ENCODE measurements at regions not wholly inside any gene's neighbourhood (a gene's known extent, or its start where the extent isn't known, plus 50 kb on each side); places are given as distances from the start of the nearest gene placed in this dataset.

- TF ChIP-seq GATA3 (IDR thresholded peaks at IDR 0.05; ENCODE audit: low read depth, low read length) (no peak), GATA2 (IDR thresholded peaks at IDR 0.05; ENCODE audit: low read depth, low read length) (no peak)
Observed at GRCh38 chr12:89227774-89228173, 124.5 kb downstream of the DUSP6 start.

- TF ChIP-seq GATA2 (IDR thresholded peaks at IDR 0.05; ENCODE audit: low read depth, low read length) (no peak), GATA3 (IDR thresholded peaks at IDR 0.05; ENCODE audit: low read depth, low read length) (no peak)
Observed at GRCh38 chr12:89225808-89226411, 126.4 kb downstream of the DUSP6 start.

GRCh38 chr12:89225401-89225800, 126.9 kb downstream of the DUSP6 start:
- TF ChIP-seq GATA2 (IDR thresholded peaks at IDR 0.05; ENCODE audit: low read depth, low read length) (no peak), GATA3 (IDR thresholded peaks at IDR 0.05; ENCODE audit: low read depth, low read length) (no peak)

- TF ChIP-seq GATA3 (IDR thresholded peaks at IDR 0.05; ENCODE audit: low read depth, low read length) (no peak), GATA2 (IDR thresholded peaks at IDR 0.05; ENCODE audit: low read depth, low read length) (no peak)
Observed at GRCh38 chr12:89217472-89217871, 134.8 kb downstream of the DUSP6 start.

GRCh38 chr12:89216211-89216952, 135.9 kb downstream of the DUSP6 start:
- no peak for TF ChIP-seq GATA3 (IDR thresholded peaks at IDR 0.05; ENCODE audit: low read depth, low read length)

- no peak for TF ChIP-seq GATA2 (IDR thresholded peaks at IDR 0.05; ENCODE audit: low read depth, low read length)
Observed at GRCh38 chr12:89215196-89215595, 137.1 kb downstream of the DUSP6 start.

- no peak for TF ChIP-seq GATA3 (IDR thresholded peaks at IDR 0.05; ENCODE audit: low read depth, low read length)
- no peak for TF ChIP-seq GATA2 (IDR thresholded peaks at IDR 0.05; ENCODE audit: low read depth, low read length)
Observed at GRCh38 chr12:89213747-89214146, 138.6 kb downstream of the DUSP6 start.

- no peak for TF ChIP-seq GATA3 (IDR thresholded peaks at IDR 0.05; ENCODE audit: low read depth, low read length)
- no peak for TF ChIP-seq GATA2 (IDR thresholded peaks at IDR 0.05; ENCODE audit: low read depth, low read length)
Observed at GRCh38 chr12:89213139-89213538, 139.2 kb downstream of the DUSP6 start.

- TF ChIP-seq GATA3 (IDR thresholded peaks at IDR 0.05; ENCODE audit: low read depth, low read length), result no peak
- no peak for TF ChIP-seq GATA2 (IDR thresholded peaks at IDR 0.05; ENCODE audit: low read depth, low read length)
Observed at GRCh38 chr12:89212339-89212771, 139.9 kb downstream of the DUSP6 start.

- no peak for TF ChIP-seq GATA3 (IDR thresholded peaks at IDR 0.05; ENCODE audit: low read depth, low read length)
- TF ChIP-seq GATA2 (IDR thresholded peaks at IDR 0.05; ENCODE audit: low read depth, low read length), result no peak
Observed at GRCh38 chr12:89211456-89211855, 140.8 kb downstream of the DUSP6 start.

GRCh38 chr12:89210277-89210676, 142.0 kb downstream of the DUSP6 start:
- TF ChIP-seq GATA3 (IDR thresholded peaks at IDR 0.05; ENCODE audit: low read depth, low read length) (no peak), GATA2 (IDR thresholded peaks at IDR 0.05; ENCODE audit: low read depth, low read length) (no peak)

- TF ChIP-seq GATA3 (IDR thresholded peaks at IDR 0.05; ENCODE audit: low read depth, low read length), result peak; percentile 79
- TF ChIP-seq GATA2 (IDR thresholded peaks at IDR 0.05; ENCODE audit: low read depth, low read length), result peak; percentile 69; the same call in 1 of the 2 replicates
Observed at GRCh38 chr12:89208661-89209096, 143.6 kb downstream of the DUSP6 start.

- TF ChIP-seq GATA3 (IDR thresholded peaks at IDR 0.05; ENCODE audit: low read depth, low read length) (no peak), GATA2 (IDR thresholded peaks at IDR 0.05; ENCODE audit: low read depth, low read length) (no peak)
Observed at GRCh38 chr12:89206390-89206789, 145.9 kb downstream of the DUSP6 start.

GRCh38 chr12:89205517-89205916, 146.8 kb downstream of the DUSP6 start:
- TF ChIP-seq GATA3 (IDR thresholded peaks at IDR 0.05; ENCODE audit: low read depth, low read length), result no peak

GRCh38 chr12:89203144-89203543, 149.2 kb downstream of the DUSP6 start:
- TF ChIP-seq GATA3 (IDR thresholded peaks at IDR 0.05; ENCODE audit: low read depth, low read length) (no peak), GATA2 (IDR thresholded peaks at IDR 0.05; ENCODE audit: low read depth, low read length) (no peak)
